Astrocyte of the cerebellum (primary cell): ENCODE measurements at regions not wholly inside any gene's neighbourhood (a gene's known extent, or its start where the extent isn't known, plus 50 kb on each side); places are given as distances from the start of the nearest gene placed in this dataset.

ENCODE experiments used
- DNase-seq: peaks from one replicate; pipeline ENCODE4 v3.0.0-alpha.2; 2011; ENCODE audit warnings: low read depth
- H3K4me3 ChIP-seq: 2 replicates; pipeline ENCODE4 v1.5.1; 2011; ENCODE audit warnings: mild to moderate bottlenecking, low read depth, low read length, moderate library complexity
- CTCF ChIP-seq: IDR thresholded peaks from 2 replicates; pipeline ENCODE4 v1.5.1; 2012; ENCODE audit warnings: low read length, low read depth, moderate library complexity, mild to moderate bottlenecking; ENCODE audit errors: missing control alignments
- in situ Hi-C: cut with HindIII; loops from 2 replicates; pipeline ENCODE4 v1.10.0; 2017; ENCODE audit warnings: low sequenced_read_pairs

- in situ Hi-C loops: no loop called here
- H3K4me3 ChIP-seq: no peak overlapping the region
- DNase-seq: no peak
- no peak for TF ChIP-seq CTCF
These were observed 788.2 kb upstream of the ARPP21 start for GRCh38 chr3:34851137-34851536.

GRCh38 chr3:34852844-34853439, 786.4 kb upstream of the ARPP21 start:
- H3K4me3 ChIP-seq: no peak overlapping the region
- in situ Hi-C loops: no loop called here
- no peak for TF ChIP-seq CTCF
- no peak for DNase-seq

GRCh38 chr3:34856081-34856947, 783.0 kb upstream of the ARPP21 start:
- TF ChIP-seq CTCF: no peak
- in situ Hi-C loops: no loop called here
- H3K4me3 ChIP-seq: no peak overlapping the region
- no peak for DNase-seq

GRCh38 chr3:34858067-34858660, 781.2 kb upstream of the ARPP21 start:
- no peak overlapping the region for H3K4me3 ChIP-seq
- no peak for DNase-seq
- in situ Hi-C loops: no loop called here
- TF ChIP-seq CTCF: no peak

- no peak overlapping the region for H3K4me3 ChIP-seq
- in situ Hi-C loops: no loop called here
- peak; percentile 40 for DNase-seq
- TF ChIP-seq CTCF: no peak
These were observed 779.6 kb upstream of the ARPP21 start for GRCh38 chr3:34859746-34860145.

- in situ Hi-C loops: no loop called here
- no peak for TF ChIP-seq CTCF
- no peak for DNase-seq
- no peak overlapping the region for H3K4me3 ChIP-seq
These were observed 776.9 kb upstream of the ARPP21 start for GRCh38 chr3:34862456-34862855.
